ENCODE measurements at regions not wholly inside any gene's neighbourhood (a gene's known extent, or its start where the extent isn't known, plus 50 kb on each side); places are given as distances from the start of the nearest gene placed in this dataset.

GRCh38 chr5:38643616-38644015 lies 87.2 kb upstream of the LIFR start:
- ChIA-PET CTCF (no interaction called here), POLR2A (no interaction called here)
- Histone ChIP-seq H3K9me3 (ENCODE audit: control insufficient read depth in 1 of 2, insufficient read depth in 1 of 2, low read length in 2 of 2) (peaks cover 0 to 7% of the 10 kb centered on the region in 2 experiments), H3K36me3 (ENCODE audit: insufficient read depth, low read length) (no peaks in the 10 kb centered on the region), H3K27me3 (ENCODE audit: control insufficient read depth in 1 of 2, insufficient read depth in 2 of 2, low read length in 2 of 2) (no peaks in the 10 kb centered on the region), H3K4me1 (ENCODE audit: insufficient read depth, low read length) (no peaks in the 10 kb centered on the region), H3K27ac (ENCODE audit: low read depth in 1 of 2, low read length in 2 of 2) (no peak overlapping the region), H3K4me3 (ENCODE audit: low read length) (no peak overlapping the region)
- Mint-ChIP-seq H3K4me1 (ENCODE audit: low read depth) (no peaks in the 10 kb centered on the region), H3K4me3 (no peak overlapping the region), H3K36me3 (ENCODE audit: low read depth) (no peaks in the 10 kb centered on the region), H3K27ac (no peak overlapping the region), H3K9me3 (peaks cover 2% of the 10 kb centered on the region), H3K27me3 (peaks cover 12% of the 10 kb centered on the region)
- intact Hi-C loops (cut with DNase I, micrococcal nuclease) = no loop called here
- DNase-seq (no peak), ATAC-seq (ENCODE audit: poor library complexity) (no peak)
- no peak for TF ChIP-seq CTCF (IDR thresholded peaks at IDR 0.05)

GRCh38 chr5:38645508-38645907 lies 89.1 kb upstream of the LIFR start:
- Histone ChIP-seq H3K4me3 (ENCODE audit: low read length) (no peak overlapping the region), H3K27ac (ENCODE audit: low read depth in 1 of 2, low read length in 2 of 2) (no peak overlapping the region), H3K36me3 (ENCODE audit: insufficient read depth, low read length) (no peaks in the 10 kb centered on the region), H3K9me3 (ENCODE audit: control insufficient read depth in 1 of 2, insufficient read depth in 1 of 2, low read length in 2 of 2) (peaks cover 0 to 7% of the 10 kb centered on the region in 2 experiments), H3K27me3 (ENCODE audit: control insufficient read depth in 1 of 2, insufficient read depth in 2 of 2, low read length in 2 of 2) (no peaks in the 10 kb centered on the region), H3K4me1 (ENCODE audit: insufficient read depth, low read length) (no peaks in the 10 kb centered on the region)
- Mint-ChIP-seq H3K4me3 (no peak overlapping the region), H3K4me1 (ENCODE audit: low read depth) (peaks cover 5% of the 10 kb centered on the region), H3K27ac (no peak overlapping the region), H3K9me3 (peaks cover 2% of the 10 kb centered on the region), H3K36me3 (ENCODE audit: low read depth) (no peaks in the 10 kb centered on the region), H3K27me3 (peaks cover 13% of the 10 kb centered on the region)
- CTCF ChIA-PET = no interaction called here
- TF ChIP-seq CTCF (IDR thresholded peaks at IDR 0.05) = no peak
- DNase-seq (no peak), ATAC-seq (ENCODE audit: poor library complexity) (no peak)
- POLR2A ChIA-PET = no interaction called here
- intact Hi-C loops (cut with DNase I, micrococcal nuclease) = no loop called here

GRCh38 chr5:38648703-38649291 lies 92.4 kb upstream of the LIFR start:
- POLR2A ChIA-PET = no interaction called here
- no peak overlapping the region for H3K4me3 Mint-ChIP-seq

More at GRCh38 chr5:38648703-38649291, 92.4 kb upstream of the LIFR start:
- CTCF ChIA-PET = no interaction called here
- Mint-ChIP-seq H3K36me3 (ENCODE audit: low read depth) (no peaks in the 10 kb centered on the region), H3K27me3 (peaks cover 13% of the 10 kb centered on the region), H3K9me3 (no peaks in the 10 kb centered on the region), H3K27ac (no peak overlapping the region), H3K4me1 (ENCODE audit: low read depth) (peaks cover 10% of the 10 kb centered on the region)
- no peak overlapping the region for H3K4me3 ChIP-seq (ENCODE audit: low read length)
- DNase-seq = no peak
- peaks cover 0 to 3% of the 10 kb centered on the region in 2 experiments for H3K27me3 ChIP-seq (ENCODE audit: control insufficient read depth in 1 of 2, insufficient read depth in 2 of 2, low read length in 2 of 2)
- intact Hi-C loops (cut with DNase I, micrococcal nuclease) = no loop called here
- peaks cover 0 to 4% of the 10 kb centered on the region in 2 experiments for H3K9me3 ChIP-seq (ENCODE audit: control insufficient read depth in 1 of 2, insufficient read depth in 1 of 2, low read length in 2 of 2)
- no peaks in the 10 kb centered on the region for H3K36me3 ChIP-seq (ENCODE audit: insufficient read depth, low read length)
- H3K4me1 ChIP-seq (ENCODE audit: insufficient read depth, low read length) = no peaks in the 10 kb centered on the region
- no peak overlapping the region for H3K27ac ChIP-seq (ENCODE audit: low read depth in 1 of 2, low read length in 2 of 2)
- no peak for ATAC-seq (ENCODE audit: poor library complexity)
- TF ChIP-seq CTCF (IDR thresholded peaks at IDR 0.05) = no peak

Data from CD4-positive, alpha-beta T cell (primary cell).